GM12874 (cell line): ENCODE measurements at regions not wholly inside any gene's neighbourhood (a gene's known extent, or its start where the extent isn't known, plus 50 kb on each side); places are given as distances from the start of the nearest gene placed in this dataset.

ENCODE experiments used
- CTCF ChIP-seq: IDR thresholded peaks from 2 replicates; pipeline ENCODE4 v1.5.1; 2011; ENCODE audit warnings: low read depth, mild to moderate bottlenecking, control low read depth, low read length, moderate library complexity; ENCODE audit not compliant: insufficient read depth

DNA sequence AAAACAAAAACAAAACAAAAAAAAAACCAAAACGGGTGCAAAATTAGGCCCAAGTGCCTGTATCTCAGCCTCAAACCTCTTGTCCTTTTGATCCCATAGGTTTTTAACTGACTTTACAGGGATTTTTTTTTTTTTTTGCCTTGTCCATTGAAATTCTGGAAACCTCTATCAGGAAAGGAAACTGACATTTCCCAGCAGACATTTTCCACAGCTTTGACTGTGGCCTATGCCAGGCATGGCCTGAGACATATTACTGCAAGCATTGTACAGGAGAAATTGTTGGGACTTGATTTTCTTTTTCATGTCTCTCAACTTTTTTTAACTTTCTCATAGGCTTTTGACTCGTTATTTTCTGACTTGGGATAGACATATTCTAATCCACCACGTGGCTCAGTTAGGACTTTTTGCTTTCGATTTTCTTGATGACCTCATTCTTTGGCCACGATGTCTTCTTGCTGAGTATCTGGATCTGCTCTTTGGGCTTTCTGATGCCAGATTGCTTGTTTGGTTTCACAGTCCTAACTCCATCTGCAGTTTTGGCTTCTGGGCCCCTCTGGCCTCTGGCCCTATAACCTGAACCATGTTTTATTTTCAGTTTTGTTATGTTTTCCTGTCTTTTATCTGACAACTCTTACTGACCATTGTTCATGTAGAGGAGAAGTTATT lies 336.1 kb upstream of the C11orf87 start:
- no peak for TF ChIP-seq CTCF

DNA sequence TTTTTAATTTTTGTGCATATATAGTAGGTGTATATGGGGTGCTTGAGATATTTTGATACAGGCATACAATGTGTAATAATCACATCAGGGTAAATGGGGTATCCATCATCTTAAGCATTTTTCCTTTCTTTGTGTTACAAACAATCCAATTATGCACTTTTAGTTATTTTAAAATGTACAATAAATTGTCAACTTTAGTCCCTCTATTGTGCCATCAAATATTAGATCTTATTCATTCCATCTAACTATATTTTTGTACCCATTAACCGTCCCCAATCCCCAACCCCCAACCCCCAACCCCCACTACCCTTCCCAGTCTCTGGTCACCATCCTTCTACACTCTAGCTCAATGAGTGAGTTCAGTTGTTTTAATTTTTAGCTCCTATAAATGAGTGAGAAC lies 335.1 kb upstream of the C11orf87 start:
- no peak for TF ChIP-seq CTCF

DNA sequence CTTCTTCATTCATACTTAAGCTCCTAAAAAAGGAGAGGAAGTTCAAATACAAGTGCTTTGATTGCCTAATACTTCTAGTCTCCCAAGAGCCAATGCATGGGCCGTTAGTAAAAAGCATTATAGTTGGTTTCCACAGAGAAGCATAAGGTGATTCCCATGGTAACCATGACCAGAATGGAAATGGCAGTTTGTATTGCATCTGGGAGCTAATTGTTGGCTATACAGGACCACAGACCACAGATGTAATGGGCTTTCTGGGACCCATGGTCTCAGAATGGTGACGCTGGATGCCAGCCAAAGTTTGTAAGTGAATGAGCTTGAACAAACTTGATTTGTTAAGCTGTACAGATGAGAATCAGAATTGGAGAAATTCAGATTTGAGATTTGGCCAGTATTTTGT lies 333.9 kb upstream of the C11orf87 start:
- no peak for TF ChIP-seq CTCF

GRCh38 chr11:109089144-109089543 lies 332.8 kb upstream of the C11orf87 start:
- TF ChIP-seq CTCF, result no peak

DNA sequence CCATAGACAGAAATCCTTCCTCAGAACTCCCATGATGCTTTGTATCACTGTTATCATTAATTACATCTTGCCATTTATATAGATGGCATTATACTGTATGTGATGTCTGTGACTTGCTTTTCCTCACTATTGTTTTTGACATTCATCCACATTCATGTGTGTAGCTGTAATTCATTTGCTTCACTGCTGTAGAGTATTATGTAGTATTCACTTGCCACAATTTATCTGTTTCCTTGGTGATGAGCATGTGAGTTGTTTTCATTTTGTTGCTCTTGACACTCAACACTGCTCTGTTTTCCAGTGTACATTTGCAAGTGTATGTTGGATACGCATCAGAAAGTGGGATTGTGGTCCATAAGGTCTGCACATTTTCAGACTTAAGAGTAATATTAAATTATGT lies 328.6 kb upstream of the C11orf87 start:
- no peak for TF ChIP-seq CTCF

- no peak for TF ChIP-seq CTCF
Observed at GRCh38 chr11:109096266-109096665, 325.7 kb upstream of the C11orf87 start.

- TF ChIP-seq CTCF, result no peak
Observed at GRCh38 chr11:109106151-109106906, 315.7 kb upstream of the C11orf87 start.
